GM21367 (cell line): ENCODE measurements at regions not wholly inside any gene's neighbourhood (a gene's known extent, or its start where the extent isn't known, plus 50 kb on each side); places are given as distances from the start of the nearest gene placed in this dataset.
"Not testable (repeated sequence)": the region's sequence is repeated elsewhere in the genome, so short reads cannot be mapped to it uniquely, and the experiment has no call there.

ENCODE experiments used
- ATAC-seq: cut with Tn5 transposase; IDR thresholded peaks from one replicate; pipeline ENCODE4 v1.9.1; 2021; ENCODE audit not compliant: unreplicated experiment

DNA sequence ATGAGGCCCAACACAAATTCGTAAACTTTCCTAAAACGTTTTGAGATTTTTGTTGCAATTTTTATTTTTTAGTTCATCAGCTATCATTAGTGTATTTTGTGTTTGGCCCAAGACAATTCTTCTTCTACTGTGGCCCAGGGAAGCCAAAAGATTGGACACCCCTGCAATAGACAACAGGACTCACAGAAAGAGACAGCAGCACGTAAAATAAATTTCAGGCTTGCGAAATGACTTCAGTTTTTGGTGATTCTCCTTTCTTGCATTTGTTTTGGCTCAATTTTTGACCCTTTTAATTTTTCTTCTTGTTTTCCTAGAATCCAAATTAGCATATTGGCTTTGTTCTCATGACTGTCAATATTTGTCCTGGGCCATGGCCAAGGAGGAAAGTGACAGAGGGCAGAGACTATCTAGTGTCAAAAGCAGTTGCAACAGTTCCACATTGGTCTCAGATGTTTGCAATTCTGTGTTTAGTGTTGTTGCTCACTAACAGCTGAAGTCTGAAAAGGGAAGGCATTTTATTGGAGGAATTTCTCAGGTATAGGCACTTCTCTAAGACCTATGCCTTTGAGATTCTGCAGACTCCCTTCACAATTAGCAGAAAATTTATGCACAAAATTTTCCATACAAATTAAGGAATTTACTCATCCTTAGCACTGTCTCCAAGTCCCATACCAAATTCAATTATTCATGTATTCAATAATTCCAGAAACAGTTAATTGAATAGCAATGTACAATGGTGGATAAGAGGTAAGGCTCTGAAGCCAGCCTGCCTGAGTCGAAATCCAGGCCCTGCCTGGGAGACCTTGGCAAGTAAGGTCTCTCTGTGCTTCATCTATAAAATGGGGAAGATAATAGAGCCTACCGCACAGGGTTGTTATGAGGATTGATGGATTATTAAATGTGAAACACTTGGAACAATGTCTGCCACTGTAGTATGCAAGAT, 160.9 kb upstream of the IVNS1ABP start:
- no peak for ATAC-seq

DNA sequence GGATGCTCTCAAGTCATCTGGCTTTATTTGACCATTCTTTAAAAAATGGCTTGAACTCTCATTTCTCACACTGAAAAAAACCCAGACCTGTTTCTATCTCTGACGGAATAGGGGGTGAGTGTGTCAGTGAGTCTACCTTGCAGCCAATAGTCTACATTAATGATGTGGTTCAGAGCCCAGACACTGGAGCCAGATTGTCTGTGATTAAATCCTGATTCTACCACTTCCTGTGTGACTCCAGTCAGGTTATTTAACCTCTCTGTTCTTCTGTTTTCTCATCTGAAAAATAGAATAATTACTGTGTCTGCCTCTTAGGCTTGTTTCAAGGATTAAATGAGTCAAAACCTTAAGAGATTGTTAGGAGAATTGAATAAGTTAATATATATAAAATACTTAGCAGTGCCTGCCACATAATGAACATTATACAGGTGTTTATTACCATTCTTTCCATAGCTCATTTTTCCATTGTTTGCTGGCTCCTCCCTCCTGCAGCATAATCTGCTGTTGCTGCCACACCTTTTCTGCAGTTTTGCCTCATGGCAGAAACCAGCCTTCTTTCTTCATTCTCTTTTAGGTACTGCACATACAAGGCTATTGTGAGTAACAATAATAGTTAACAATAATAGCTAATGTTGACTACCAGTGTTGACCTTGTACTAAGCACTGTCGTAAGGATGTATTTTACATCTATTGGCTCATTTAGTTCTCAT, 157.6 kb upstream of the IVNS1ABP start:
- no peak for ATAC-seq

- no peak for ATAC-seq
Observed at GRCh38 chr1:185473186-185473585, 156.1 kb upstream of the IVNS1ABP start.

DNA sequence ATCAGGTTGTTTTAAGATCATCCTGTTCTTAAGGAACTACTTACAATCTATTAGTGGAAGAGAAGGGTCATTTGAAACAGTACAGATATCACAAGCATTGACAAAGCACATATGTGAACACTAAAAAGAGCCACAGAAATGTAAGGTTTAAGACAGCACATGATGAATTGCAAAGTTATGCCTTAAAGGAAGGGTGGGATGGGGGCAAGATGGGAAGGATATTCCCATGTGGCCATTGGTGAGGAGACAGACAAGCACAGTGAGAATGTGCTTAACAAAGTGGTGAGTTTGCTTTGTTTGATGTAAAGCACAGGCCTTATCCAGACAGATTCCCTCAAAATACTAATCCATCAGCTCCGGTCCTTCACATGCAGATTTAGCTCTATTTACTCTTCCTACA, 151.6 kb upstream of the IVNS1ABP start:
- ATAC-seq: no peak

- ATAC-seq: no peak
Observed at GRCh38 chr1:185467122-185467521, 150.1 kb upstream of the IVNS1ABP start.

GRCh38 chr1:185464777-185465176, 147.7 kb upstream of the IVNS1ABP start:
- no peak for ATAC-seq

GRCh38 chr1:185463433-185463832, 146.4 kb upstream of the IVNS1ABP start:
- ATAC-seq: no peak

- no peak for ATAC-seq
Observed at GRCh38 chr1:185463011-185463410, 146.0 kb upstream of the IVNS1ABP start.

DNA sequence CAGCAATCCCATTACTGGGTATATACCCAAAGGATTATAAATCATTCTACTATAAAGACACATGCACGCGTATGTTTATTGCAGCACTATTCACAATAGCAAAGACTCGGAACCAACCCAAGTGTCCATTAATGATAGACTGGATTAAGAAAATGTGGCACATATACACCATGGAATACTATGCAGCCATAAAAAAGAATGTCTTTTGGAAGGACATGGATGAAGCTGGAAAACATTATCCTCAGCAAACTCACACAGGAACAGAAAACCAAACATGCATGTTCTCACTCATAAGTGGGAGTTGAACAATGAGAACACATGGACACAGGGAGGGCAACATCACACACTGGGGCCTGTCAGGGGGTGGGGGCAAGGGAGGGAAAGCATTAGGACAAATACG, 143.7 kb upstream of the IVNS1ABP start:
- ATAC-seq: not testable (repeated sequence)

DNA sequence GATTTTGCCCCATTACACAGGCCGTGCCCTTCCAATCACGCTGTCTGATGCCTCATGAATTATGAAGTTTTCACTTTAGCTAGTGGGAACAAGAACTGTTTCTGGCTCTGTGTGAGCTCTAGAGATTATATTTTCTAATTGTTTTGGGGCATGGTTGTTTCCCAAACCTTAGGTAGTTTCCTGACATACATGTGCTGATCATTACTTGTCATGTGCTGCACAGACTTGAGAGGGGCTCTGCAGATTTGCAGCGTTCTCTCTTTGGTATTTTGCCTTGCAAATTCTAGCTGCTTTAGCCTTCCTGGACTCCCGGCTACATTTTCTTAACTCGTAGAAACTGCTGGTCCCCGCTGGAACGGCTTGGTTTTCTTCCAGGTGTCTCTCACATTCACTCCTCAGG, 142.1 kb upstream of the IVNS1ABP start:
- ATAC-seq: no peak

DNA sequence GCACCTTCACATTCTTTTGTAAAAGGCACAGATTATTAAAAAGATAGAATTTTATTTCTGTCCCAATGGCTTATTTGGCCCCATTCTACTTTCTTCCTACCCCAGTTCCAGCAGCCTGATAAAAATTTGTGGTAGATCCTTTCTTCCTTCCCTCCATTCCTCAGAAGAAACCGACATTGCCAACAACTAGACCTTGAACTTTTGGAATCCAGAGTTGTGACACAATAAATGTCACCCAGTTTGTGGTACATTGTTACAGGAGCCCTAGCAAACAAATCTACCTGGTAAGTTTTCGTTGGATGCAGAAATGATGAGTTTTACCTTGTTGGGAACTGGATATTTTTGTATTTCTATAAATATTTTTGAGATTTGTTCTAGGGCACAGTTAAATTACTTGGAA, 141.6 kb upstream of the IVNS1ABP start:
- ATAC-seq: no peak

DNA sequence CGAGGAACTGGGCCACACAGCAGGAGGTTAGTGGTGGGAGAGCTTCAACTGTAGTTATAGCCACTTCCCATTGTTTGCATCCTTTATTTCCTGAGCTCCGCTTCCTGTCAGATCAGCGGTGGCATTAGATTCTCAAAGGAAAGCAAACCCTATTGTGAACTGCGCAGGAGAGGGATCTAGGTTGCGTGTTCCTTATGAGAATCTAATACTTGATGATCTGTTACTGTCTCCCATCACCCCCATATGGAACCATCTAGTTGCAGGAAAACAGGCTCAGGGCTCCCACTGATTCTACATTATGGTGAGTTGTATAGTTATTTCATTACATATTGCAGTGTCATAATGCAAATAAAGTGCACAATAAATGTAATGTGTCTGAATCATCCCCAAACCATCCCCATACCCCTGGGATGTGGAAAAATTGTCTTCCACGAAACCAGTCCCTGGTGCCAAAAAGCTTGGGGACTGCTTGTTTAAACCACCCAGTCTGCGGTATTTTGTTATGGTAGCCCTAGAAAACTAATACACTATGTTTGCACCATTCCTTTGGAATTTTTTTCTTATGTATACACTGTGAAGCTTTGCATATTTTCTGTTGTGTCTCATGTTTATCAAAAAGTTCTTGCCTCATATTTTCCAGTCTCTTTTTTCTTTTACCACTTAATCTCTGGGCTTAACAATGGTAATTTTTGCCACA, 136.6 kb upstream of the IVNS1ABP start:
- no peak for ATAC-seq

- ATAC-seq: no peak
Observed at GRCh38 chr1:185450917-185451316, 133.9 kb upstream of the IVNS1ABP start.

GRCh38 chr1:185450060-185450788, 133.2 kb upstream of the IVNS1ABP start:
- ATAC-seq: no peak

GRCh38 chr1:185449378-185450059, 132.5 kb upstream of the IVNS1ABP start:
- no peak for ATAC-seq

DNA sequence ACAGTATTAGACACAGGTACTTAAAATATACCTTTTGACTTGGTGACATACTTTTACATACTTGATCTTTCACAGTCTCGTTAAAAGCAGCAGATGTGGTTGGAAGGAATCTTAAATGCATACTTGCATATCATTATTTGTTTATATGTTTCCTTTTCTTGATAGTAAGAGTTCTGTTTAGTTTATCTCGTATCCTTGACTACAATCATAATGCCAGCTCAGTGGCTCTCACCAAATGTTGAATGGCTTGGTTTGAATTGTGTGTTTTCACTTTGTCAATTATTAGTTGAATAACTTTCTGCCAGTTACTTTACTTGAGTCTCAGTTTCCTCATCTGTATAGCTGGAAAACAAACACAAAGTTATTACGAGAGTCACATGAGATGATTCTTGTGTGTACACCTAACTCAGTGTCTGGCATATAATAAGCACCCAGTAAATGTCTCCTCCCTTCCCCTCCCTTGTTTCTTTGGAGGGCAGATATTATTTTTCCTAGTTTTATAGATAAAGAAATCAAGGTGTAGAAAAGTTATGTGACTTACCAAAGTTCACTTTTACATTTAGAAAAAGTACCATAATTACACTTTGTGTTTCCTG, 131.6 kb upstream of the IVNS1ABP start:
- ATAC-seq: no peak

GRCh38 chr1:185446131-185446530, 129.1 kb upstream of the IVNS1ABP start:
- ATAC-seq: no peak

GRCh38 chr1:185445594-185445993, 128.6 kb upstream of the IVNS1ABP start:
- ATAC-seq: no peak

GRCh38 chr1:185444676-185445075, 127.6 kb upstream of the IVNS1ABP start:
- ATAC-seq: no peak

DNA sequence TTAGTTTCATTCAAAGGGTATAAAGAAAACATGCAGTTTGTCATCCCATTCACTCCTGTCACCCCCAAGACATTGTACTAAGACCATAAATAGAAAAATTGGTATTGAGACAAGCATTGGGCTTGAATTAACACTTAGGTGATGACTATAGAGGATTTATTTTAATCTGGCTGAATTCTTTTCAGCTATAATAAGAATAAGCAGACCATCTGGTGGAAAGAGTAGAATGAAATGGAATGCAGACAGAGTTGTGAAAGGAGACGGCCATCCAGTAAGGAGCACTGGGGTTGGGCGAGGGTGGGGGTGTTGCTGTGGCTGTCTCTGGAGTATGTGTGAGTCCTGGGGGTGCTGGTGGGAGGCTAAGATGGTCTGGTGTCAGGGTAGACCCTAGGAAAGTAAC, 125.0 kb upstream of the IVNS1ABP start:
- no peak for ATAC-seq
